IMR-90 (cell line): ENCODE measurements at regions not wholly inside any gene's neighbourhood (a gene's known extent, or its start where the extent isn't known, plus 50 kb on each side); places are given as distances from the start of the nearest gene placed in this dataset.

Experiments used
- ATAC-seq: fragments of 200-7000 bp; cut with Tn5 transposase; 2 replicates; pipeline ENCODE4 v1.9.1; 2020; ENCODE audit warnings: low read depth, mild to moderate bottlenecking, moderate library complexity
- BruUV-seq: library from RNA; stranded (reverse); fragments of 400-500 nt; replicated peaks from 2 replicates; lab custom pipeline; 2021; lab: Mats Ljungman, UMichigan
- CTCF ChIA-PET: fragments of 300-600 bp; formaldehyde crosslinking; extraction: SDS; loops from one replicate; lab custom pipeline; 2021; ENCODE audit warnings: antibody characterized with exemption; lab: Yijun Ruan, JAX
- POLR2A ChIA-PET: fragments of 300-600 bp; sonication (Branson Sonifier 250); formaldehyde crosslinking; loops from one replicate; lab custom pipeline; 2022; ENCODE audit warnings: antibody characterized with exemption; ENCODE audit not compliant: unreplicated experiment; lab: Charles Lee
- DNase-seq: peaks from one replicate; pipeline ENCODE4 v3.0.0; 2013
- H2AFZ ChIP-seq: replicated peaks from 2 replicates; pipeline ENCODE3; 2013; ENCODE audit warnings: low read length, mild to moderate bottlenecking; ENCODE audit not compliant: poor library complexity
- H2AK5ac ChIP-seq: 2 replicates; pipeline ENCODE4 v1.6.1; 2013; ENCODE audit warnings: low read depth, low read length, inconsistent platforms
- H2AK9ac ChIP-seq: replicated peaks from 2 replicates; pipeline ENCODE3; 2013; ENCODE audit warnings: mild to moderate bottlenecking, low read depth, low read length, moderate library complexity; ENCODE audit not compliant: poor library complexity
- H2BK120ac ChIP-seq: 2 replicates; pipeline ENCODE4 v1.6.1; 2013; ENCODE audit warnings: low read depth, low read length, inconsistent platforms
- H2BK15ac ChIP-seq: 3 replicates; pipeline ENCODE4 v1.6.1; 2013; ENCODE audit warnings: low read depth, low read length, inconsistent platforms
- H2BK20ac ChIP-seq: 2 replicates; pipeline ENCODE4 v1.6.1; 2013; ENCODE audit warnings: low read depth, mild to moderate bottlenecking, inconsistent platforms, low read length, moderate library complexity
- H2BK5ac ChIP-seq: 2 replicates; pipeline ENCODE4 v1.6.1; 2013; ENCODE audit warnings: mild to moderate bottlenecking, low read depth, low read length, inconsistent platforms; ENCODE audit not compliant: poor library complexity, severe bottlenecking
- H3K14ac ChIP-seq: replicated peaks from 2 replicates; pipeline ENCODE4 v1.6.1; 2013; ENCODE audit warnings: low read depth, low read length, inconsistent platforms
- H3K18ac ChIP-seq: 2 replicates; pipeline ENCODE4 v1.6.1; 2013; ENCODE audit warnings: low read depth, low read length, control low read depth
- H3K23ac ChIP-seq: 2 replicates; pipeline ENCODE4 v1.6.1; 2013; ENCODE audit warnings: low read depth, low read length, inconsistent platforms
- H3K27ac ChIP-seq: 2 replicates; pipeline ENCODE4 v1.5.1; 2013; ENCODE audit warnings: mild to moderate bottlenecking, control low read depth, low read length; ENCODE audit not compliant: insufficient read depth
- H3K27me3 ChIP-seq: 2 replicates; pipeline ENCODE4 v1.6.1; 2013; ENCODE audit warnings: low read length; ENCODE audit not compliant: control insufficient read depth, insufficient read depth
- H3K36me3 ChIP-seq: 2 replicates; pipeline ENCODE4 v1.6.1; 2013; ENCODE audit warnings: low read length, mixed read lengths; ENCODE audit not compliant: control insufficient read depth, insufficient read depth
- H3K4ac ChIP-seq: 2 replicates; pipeline ENCODE4 v1.6.1; 2013; ENCODE audit warnings: low read depth, low read length, inconsistent platforms
- H3K4me1 ChIP-seq: 2 replicates; pipeline ENCODE4 v1.6.1; 2013; ENCODE audit warnings: low read length, mixed read lengths; ENCODE audit not compliant: control insufficient read depth, insufficient read depth
- H3K4me2 ChIP-seq: 2 replicates; pipeline ENCODE4 v1.6.1; 2013; ENCODE audit warnings: low read depth, mild to moderate bottlenecking, control low read depth, low read length, moderate library complexity
- H3K4me3 ChIP-seq: 2 replicates; pipeline ENCODE4 v1.5.1; 2013; ENCODE audit warnings: low read depth, mild to moderate bottlenecking, control low read depth, low read length, moderate library complexity; ENCODE audit not compliant: insufficient read depth
- H3K56ac ChIP-seq: 2 replicates; pipeline ENCODE4 v1.6.1; 2013; ENCODE audit warnings: low read length, inconsistent platforms; ENCODE audit not compliant: insufficient read depth; ENCODE audit errors: extremely low read depth
- H3K79me1 ChIP-seq, 2 experiments: 2 replicates each; pipeline ENCODE4 v1.6.1; 2013; ENCODE audit warnings: low read length in 2 of 2, inconsistent platforms in 1 of 2, low read depth in 1 of 2
- H3K9ac ChIP-seq: 2 replicates; pipeline ENCODE4 v1.6.1; 2013; ENCODE audit warnings: low read depth, low read length, control low read depth
- H3K9me1 ChIP-seq: 2 replicates; pipeline ENCODE4 v1.6.1; 2013; ENCODE audit warnings: low read length, inconsistent platforms; ENCODE audit not compliant: insufficient read depth
- H3K9me3 ChIP-seq: 2 replicates; pipeline ENCODE4 v1.6.1; 2013; ENCODE audit warnings: low read length; ENCODE audit not compliant: control insufficient read depth, insufficient read depth
- H4K20me1 ChIP-seq: 2 replicates; pipeline ENCODE4 v1.6.1; 2013; ENCODE audit warnings: low read length, inconsistent platforms; ENCODE audit not compliant: insufficient read depth
- H4K5ac ChIP-seq: 2 replicates; pipeline ENCODE4 v1.6.1; 2013; ENCODE audit warnings: mild to moderate bottlenecking, low read depth, low read length, control low read depth
- H4K8ac ChIP-seq, 2 experiments: 2 replicates each; pipeline ENCODE4 v1.6.1; 2013; ENCODE audit warnings: low read depth in 2 of 2, low read length in 2 of 2, control low read depth in 1 of 2, inconsistent platforms in 1 of 2
- H4K91ac ChIP-seq: 2 replicates; pipeline ENCODE4 v1.6.1; 2013; ENCODE audit warnings: low read depth, low read length, inconsistent platforms; ENCODE audit not compliant: insufficient read depth
- CEBPB ChIP-seq: IDR thresholded peaks from 2 replicates; pipeline ENCODE4 v1.6.1; 2012; ENCODE audit warnings: low read depth, low read length, improper control_type of control experiment
- CHD1 ChIP-seq: IDR thresholded peaks from 2 replicates; pipeline ENCODE4 v1.6.1; 2012; ENCODE audit warnings: low read depth, low read length, improper control_type of control experiment
- FOS ChIP-seq: fragments of 150-350 bp; IDR thresholded peaks from 2 replicates; pipeline ENCODE4 v1.6.1; 2016; ENCODE audit warnings: low read depth, low read length
- MAZ ChIP-seq: IDR thresholded peaks from 2 replicates; pipeline ENCODE4 v1.6.1; 2012; ENCODE audit warnings: low read depth, mild to moderate bottlenecking, low read length, improper control_type of control experiment, moderate library complexity, borderline replicate concordance
- POLR2A ChIP-seq: IDR thresholded peaks from 2 replicates; pipeline ENCODE4 v1.6.1; 2012; ENCODE audit warnings: mild to moderate bottlenecking, low read depth, low read length
- RFX5 ChIP-seq: IDR thresholded peaks from 2 replicates; pipeline ENCODE4 v1.8.0; 2012; ENCODE audit warnings: low read depth, mild to moderate bottlenecking, low read length, moderate library complexity
- dilution Hi-C: fragments of 300-500 bp; cut with HindIII; formaldehyde crosslinking; loops from one replicate; pipeline ENCODE4 v1.14.3; 2018; ENCODE audit warnings: low sequenced_read_pairs; ENCODE audit not compliant: unreplicated experiment
- in situ Hi-C: fragments of 300-500 bp; cut with MboI; formaldehyde crosslinking; loops from 3 replicates; pipeline ENCODE4 v1.14.3; 2019; ENCODE audit warnings: low sequenced_read_pairs, inconsistent platforms, mixed read lengths
- intact Hi-C: fragments of 100-400 bp; cut with micrococcal nuclease; formaldehyde crosslinking; loops from 2 replicates; pipeline ENCODE4 v1.10.0; 2022

- no peak for TF ChIP-seq CEBPB
These were observed 437.6 kb downstream of the PTPRU start (continued) for GRCh38 chr1:29673669-29674626.

- H3K27me3 ChIP-seq: no peaks in the 10 kb centered on the region; the same call in 1 of the 2 replicates
- no peak overlapping the region for H2BK15ac ChIP-seq
- H2BK20ac ChIP-seq: no peak overlapping the region
- dilution Hi-C loops: no loop called here
- H2AFZ ChIP-seq: no peak overlapping the region
- DNase-seq: no peak
- in situ Hi-C loops: no loop called here
- POLR2A ChIA-PET: no interaction called here
- ATAC-seq: no peak
- no peak overlapping the region for H3K4ac ChIP-seq
- H3K14ac ChIP-seq: no peak overlapping the region
- H3K23ac ChIP-seq: no peak overlapping the region
- no peak overlapping the region for H4K8ac ChIP-seq
- no peak overlapping the region for H3K18ac ChIP-seq
- no peak overlapping the region for H2AK5ac ChIP-seq
- no peak overlapping the region for H2BK5ac ChIP-seq
- H3K4me3 ChIP-seq: no peak overlapping the region
- no peak overlapping the region for H3K9ac ChIP-seq
- no peak overlapping the region for H4K91ac ChIP-seq
- no peak overlapping the region for H3K4me2 ChIP-seq
- H4K20me1 ChIP-seq: no peaks in the 10 kb centered on the region
- no peaks in the 10 kb centered on the region for H3K9me1 ChIP-seq
- no TSS peak for BruUV-seq
- no peak overlapping the region for H3K56ac ChIP-seq
- no peak overlapping the region for H4K5ac ChIP-seq
- H3K27ac ChIP-seq: no peak overlapping the region
- intact Hi-C loops: no loop called here
- CTCF ChIA-PET: no interaction called here
- no peak for TF ChIP-seq FOS
- TF ChIP-seq POLR2A: no peak
- TF ChIP-seq RFX5: no peak
- TF ChIP-seq MAZ: no peak
- TF ChIP-seq CHD1: no peak
- H2AK9ac ChIP-seq: no peak overlapping the region
- H3K4me1 ChIP-seq: no peaks in the 10 kb centered on the region
- H3K79me1 ChIP-seq: no peaks in the 10 kb centered on the region
- H3K36me3 ChIP-seq: no peaks in the 10 kb centered on the region
- no peak overlapping the region for H2BK120ac ChIP-seq
- no peaks in the 10 kb centered on the region for H3K9me3 ChIP-seq
These were observed 436.8 kb downstream of the PTPRU start for GRCh38 chr1:29673228-29673500.
